ENCODE measurements at regions not wholly inside any gene's neighbourhood (a gene's known extent, or its start where the extent isn't known, plus 50 kb on each side); places are given as distances from the start of the nearest gene placed in this dataset.
A peak's percentile ranks its signal among the peaks of the same experiment; 100 is the strongest.

- no peak for TF ChIP-seq TFCP2L1 (CRISPR knock-in tag; IDR thresholded peaks at IDR 0.05)
- WGBS (ENCODE audit: missing lambda C conversion rate), result 26% methylated on average over 1 of the region's 1 CpG
- FAIRE-seq (no peak), DNase-seq (ENCODE audit: low read depth in 1 of 2, low spot score in 1 of 2) (no peak), ATAC-seq (no peak)
- POLR2A ChIA-PET, result no interaction called here
- H3K4me3 ChIP-seq, result no peak overlapping the region
- H3K4me1 ChIP-seq, result peaks cover 16% of the 10 kb centered on the region; the same call in 1 of the 3 replicates
- no peak overlapping the region for H3K4me2 ChIP-seq
- H3K27ac ChIP-seq, result no peak overlapping the region
- H3K9me3 ChIP-seq, result no peaks in the 10 kb centered on the region
- CTCF ChIA-PET, result no interaction called here
Observed at GRCh38 chr4:11589676-11590075, 161.0 kb upstream of the HS3ST1 start.

GRCh38 chr4:11587797-11588196, 159.1 kb upstream of the HS3ST1 start:
- ChIA-PET POLR2A (no interaction called here), CTCF (interaction anchor here (0.7 kb wide), 1 partner anchor 15 kb away, joined by 3 read pairs; no protein-coding TSS in a partner anchor)
- DNase-seq (ENCODE audit: low read depth in 1 of 2, low spot score in 1 of 2) (no peak), FAIRE-seq (no peak), ATAC-seq (no peak)
- Histone ChIP-seq H3K4me3 (no peak overlapping the region), H3K9me3 (no peaks in the 10 kb centered on the region), H3K4me2 (no peak overlapping the region), H3K27ac (no peak overlapping the region), H3K4me1 (peaks cover 16% of the 10 kb centered on the region; the same call in 1 of the 3 replicates)
- whole genome bisulfite sequencing (ENCODE audit: missing lambda C conversion rate), result 69% methylated on average over 5 of the region's 5 CpGs
- no peak for TF ChIP-seq POLR2A (IDR thresholded peaks at IDR 0.05; ENCODE audit: low read length)
- TF ChIP-seq FOSL2 (IDR thresholded peaks at IDR 0.05), result no peak
- no peak for TF ChIP-seq FOSL2 (CRISPR knock-in tag; IDR thresholded peaks at IDR 0.05)
- no peak for TF ChIP-seq KDM5A (IDR thresholded peaks at IDR 0.05)
- no peak for TF ChIP-seq CHD2 (IDR thresholded peaks at IDR 0.05; ENCODE audit: low read length, partially characterized antibody)
- TF ChIP-seq ATOH8 (CRISPR knock-in tag; IDR thresholded peaks at IDR 0.05; ENCODE audit: low read depth), result no peak

- 6% methylated on average over 1 of the region's 1 CpG for whole genome bisulfite sequencing (ENCODE audit: missing lambda C conversion rate)
- Histone ChIP-seq H3K27ac (no peak overlapping the region), H3K4me3 (no peak overlapping the region), H3K9me3 (no peaks in the 10 kb centered on the region), H3K4me1 (peaks cover 16% of the 10 kb centered on the region; the same call in 1 of the 3 replicates), H3K4me2 (peak overlapping the region; percentile 46; the same call in 2 of the 3 replicates)
- CTCF ChIA-PET, result no interaction called here
- FAIRE-seq (no peak), ATAC-seq (peak; percentile 53 to 54; a peak in 4 of 6 replicates), DNase-seq (ENCODE audit: low read depth in 1 of 2, low spot score in 1 of 2) (peak; percentile 17 to 18)
- TF ChIP-seq ESRRA (IDR thresholded peaks at IDR 0.05; ENCODE audit: borderline replicate concordance, low read length), result no peak
- TF ChIP-seq ZNF302 (CRISPR knock-in tag; IDR thresholded peaks at IDR 0.05), result no peak
- no peak for TF ChIP-seq FOXS1 (CRISPR knock-in tag; IDR thresholded peaks at IDR 0.05)
- TF ChIP-seq MAFK (IDR thresholded peaks at IDR 0.05; ENCODE audit: partially characterized antibody), result no peak
- TF ChIP-seq ZC3H11A (IDR thresholded peaks at IDR 0.05), result no peak
- no peak for TF ChIP-seq KDM1A (IDR thresholded peaks at IDR 0.05; ENCODE audit: low read depth)
- no peak for TF ChIP-seq FOSB (CRISPR knock-in tag; IDR thresholded peaks at IDR 0.05)
- no peak for TF ChIP-seq HDAC2 (IDR thresholded peaks at IDR 0.05)
- TF ChIP-seq FOSL2 (IDR thresholded peaks at IDR 0.05), result no peak
- no peak for TF ChIP-seq FOSL2 (CRISPR knock-in tag; IDR thresholded peaks at IDR 0.05)
- TF ChIP-seq EP300 (IDR thresholded peaks at IDR 0.05), result no peak
- TF ChIP-seq RCOR1 (IDR thresholded peaks at IDR 0.05; ENCODE audit: low read depth, low read length), result no peak
- TF ChIP-seq SMC3 (IDR thresholded peaks at IDR 0.05), result no peak
- TF ChIP-seq BHLHE40 (IDR thresholded peaks at IDR 0.05; ENCODE audit: low read depth, low read length), result no peak
- TF ChIP-seq HOXB5 (CRISPR knock-in tag; IDR thresholded peaks at IDR 0.05), result no peak
- no peak for TF ChIP-seq USF2 (IDR thresholded peaks at IDR 0.05)
- TF ChIP-seq SREBF2 (IDR thresholded peaks at IDR 0.05), result no peak
- no peak for TF ChIP-seq POLR2AphosphoS2 (conservative IDR thresholded peaks at IDR 0.05; ENCODE audit: low read length)
- TF ChIP-seq TP53 (CRISPR knock-in tag; IDR thresholded peaks at IDR 0.05), result no peak
- TF ChIP-seq JUN (IDR thresholded peaks at IDR 0.05), result no peak
- POLR2A ChIA-PET, result no interaction called here
Observed at GRCh38 chr4:11585506-11585905, 156.8 kb upstream of the HS3ST1 start.
